ENCODE measurements at regions not wholly inside any gene's neighbourhood (a gene's known extent, or its start where the extent isn't known, plus 50 kb on each side); places are given as distances from the start of the nearest gene placed in this dataset.

DNA sequence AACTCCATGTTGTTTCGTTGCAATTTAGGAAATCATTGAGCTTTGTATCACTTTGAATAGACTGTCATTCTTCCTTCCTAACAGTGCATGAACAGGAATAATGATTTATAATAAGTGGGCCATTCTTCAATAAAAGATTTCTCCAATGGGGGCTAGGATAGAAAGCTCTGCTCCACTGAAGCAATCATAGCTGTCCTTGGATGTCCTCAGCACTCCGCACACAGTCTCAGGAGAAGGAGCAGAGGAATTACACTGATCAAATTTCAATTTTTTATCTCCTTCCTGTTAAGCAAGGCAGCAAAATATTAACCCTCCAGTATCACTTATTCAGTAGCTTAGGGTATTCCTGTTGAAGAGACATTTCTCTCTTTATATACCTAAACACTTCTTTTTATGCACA lies 532.7 kb upstream of the ST8SIA4 start:
- peak; percentile 4 for DNase-seq (ENCODE audit: extremely low spot score)
- ChIA-PET POLR2A (no interaction called here), CTCF (no interaction called here)
- TF ChIP-seq HDGF (IDR thresholded peaks at IDR 0.05; ENCODE audit: borderline replicate concordance) (no peak), LEF1 (IDR thresholded peaks at IDR 0.05; ENCODE audit: borderline replicate concordance) (no peak), L3MBTL2 (conservative IDR thresholded peaks at IDR 0.05) (no peak), SP1 (IDR thresholded peaks at IDR 0.05) (no peak), ELF4 (IDR thresholded peaks at IDR 0.05) (no peak), FOXM1 (IDR thresholded peaks at IDR 0.05; ENCODE audit: borderline replicate concordance) (no peak), FOXK2 (IDR thresholded peaks at IDR 0.05) (no peak), ZNF384 (IDR thresholded peaks at IDR 0.05) (no peak), ARNT (IDR thresholded peaks at IDR 0.05) (no peak)
- TF ChIP-seq, protein P1, sequence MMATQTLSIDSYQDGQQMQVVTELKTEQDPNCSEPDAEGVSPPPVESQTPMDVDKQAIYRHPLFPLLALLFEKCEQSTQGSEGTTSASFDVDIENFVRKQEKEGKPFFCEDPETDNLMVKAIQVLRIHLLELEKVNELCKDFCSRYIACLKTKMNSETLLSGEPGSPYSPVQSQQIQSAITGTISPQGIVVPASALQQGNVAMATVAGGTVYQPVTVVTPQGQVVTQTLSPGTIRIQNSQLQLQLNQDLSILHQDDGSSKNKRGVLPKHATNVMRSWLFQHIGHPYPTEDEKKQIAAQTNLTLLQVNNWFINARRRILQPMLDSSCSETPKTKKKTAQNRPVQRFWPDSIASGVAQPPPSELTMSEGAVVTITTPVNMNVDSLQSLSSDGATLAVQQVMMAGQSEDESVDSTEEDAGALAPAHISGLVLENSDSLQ (IDR thresholded peaks at IDR 0.05) = no peak

DNA sequence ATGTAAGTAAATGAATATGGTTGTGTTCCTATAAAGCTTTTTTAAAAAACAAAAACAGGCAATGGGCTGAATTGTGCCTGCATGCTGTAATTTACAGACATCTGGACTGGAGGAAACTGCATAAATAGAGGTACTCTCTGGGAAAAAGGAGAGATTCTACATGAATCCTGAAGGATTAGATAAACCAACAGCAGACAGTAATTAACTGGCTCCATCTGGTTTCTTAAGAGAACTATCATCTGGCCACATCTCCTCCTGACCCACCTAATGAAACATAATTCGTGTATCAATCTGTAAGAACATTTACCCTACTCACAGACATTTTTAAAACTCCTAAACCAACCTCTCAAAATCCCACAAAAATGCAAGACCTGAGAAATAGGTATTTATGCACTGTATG lies 528.1 kb upstream of the ST8SIA4 start:
- TF ChIP-seq HDGF (IDR thresholded peaks at IDR 0.05; ENCODE audit: borderline replicate concordance) (no peak), CTBP1 (IDR thresholded peaks at IDR 0.05; ENCODE audit: borderline replicate concordance) (no peak), SUZ12 (IDR thresholded peaks at IDR 0.05) (no peak), ARNT (IDR thresholded peaks at IDR 0.05) (no peak), BHLHE40 (IDR thresholded peaks at IDR 0.05; ENCODE audit: borderline replicate concordance) (no peak), ZNF384 (IDR thresholded peaks at IDR 0.05) (no peak)
- CTCF ChIA-PET = no interaction called here
- DNase-seq (ENCODE audit: extremely low spot score) = no peak

DNA sequence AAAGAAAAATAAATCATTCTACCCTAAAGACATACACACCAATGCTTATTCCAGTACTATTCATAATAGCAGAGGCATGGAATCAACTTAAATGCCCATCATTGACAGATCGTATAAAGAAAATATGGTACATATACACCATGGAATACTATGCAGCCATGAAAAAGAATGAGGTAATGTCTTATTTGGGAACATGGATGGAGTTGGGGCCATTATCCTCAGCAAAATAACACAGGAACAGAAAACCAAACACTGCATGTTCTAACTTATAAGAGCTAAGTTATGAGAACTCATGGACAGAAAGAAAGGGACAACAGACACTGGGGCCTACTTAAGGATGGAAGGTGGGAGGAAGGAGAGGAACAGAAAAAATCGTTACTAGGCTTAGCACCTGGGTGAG lies 527.5 kb upstream of the ST8SIA4 start:
- DNase-seq (ENCODE audit: extremely low spot score) = no peak
- TF ChIP-seq ZNF384 (IDR thresholded peaks at IDR 0.05) (no peak), HDGF (IDR thresholded peaks at IDR 0.05; ENCODE audit: borderline replicate concordance) (no peak), SP1 (IDR thresholded peaks at IDR 0.05) (no peak), BHLHE40 (IDR thresholded peaks at IDR 0.05; ENCODE audit: borderline replicate concordance) (no peak)
- CTCF ChIA-PET = no interaction called here
- POLR2A ChIA-PET = no interaction called here

More for the DNA sequence above, 528.1 kb upstream of the ST8SIA4 start:
- POLR2A ChIA-PET = no interaction called here

DNA sequence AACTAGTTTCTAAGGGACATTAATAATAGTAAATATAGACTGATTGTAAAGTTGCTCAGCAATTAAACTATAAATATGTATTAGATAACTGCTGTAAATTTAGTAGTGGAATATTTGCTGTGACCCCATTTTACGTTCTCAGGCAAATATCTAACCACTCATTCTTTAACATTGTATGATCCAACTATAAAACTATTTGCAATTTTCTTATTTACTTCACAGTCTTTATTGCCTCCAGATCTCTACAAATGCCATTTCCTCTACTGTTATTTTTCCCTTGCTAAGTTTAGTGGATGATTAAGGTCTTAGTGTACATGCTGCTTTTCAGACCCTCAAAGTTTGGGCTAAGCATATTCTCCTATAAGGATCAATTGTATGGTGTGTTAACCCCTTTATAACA lies 526.2 kb upstream of the ST8SIA4 start:
- DNase-seq (ENCODE audit: extremely low spot score) = no peak
- ChIA-PET POLR2A (no interaction called here), CTCF (no interaction called here)
- TF ChIP-seq NFRKB (IDR thresholded peaks at IDR 0.05) (no peak), FOXK2 (IDR thresholded peaks at IDR 0.05) (no peak), FOXA1 (IDR thresholded peaks at IDR 0.05) (no peak), CTBP1 (IDR thresholded peaks at IDR 0.05; ENCODE audit: borderline replicate concordance) (no peak), TARDBP (IDR thresholded peaks at IDR 0.05) (no peak), ZNF384 (IDR thresholded peaks at IDR 0.05) (no peak), ARNT (IDR thresholded peaks at IDR 0.05) (no peak), LEF1 (IDR thresholded peaks at IDR 0.05; ENCODE audit: borderline replicate concordance) (no peak), HDGF (IDR thresholded peaks at IDR 0.05; ENCODE audit: borderline replicate concordance) (no peak), L3MBTL2 (conservative IDR thresholded peaks at IDR 0.05) (no peak), FOXM1 (IDR thresholded peaks at IDR 0.05; ENCODE audit: borderline replicate concordance) (no peak), ELF4 (IDR thresholded peaks at IDR 0.05) (no peak), SP1 (IDR thresholded peaks at IDR 0.05) (no peak), SUZ12 (IDR thresholded peaks at IDR 0.05) (no peak), BHLHE40 (IDR thresholded peaks at IDR 0.05; ENCODE audit: borderline replicate concordance) (no peak)
- TF ChIP-seq, protein P1 (IDR thresholded peaks at IDR 0.05) = no peak

DNA sequence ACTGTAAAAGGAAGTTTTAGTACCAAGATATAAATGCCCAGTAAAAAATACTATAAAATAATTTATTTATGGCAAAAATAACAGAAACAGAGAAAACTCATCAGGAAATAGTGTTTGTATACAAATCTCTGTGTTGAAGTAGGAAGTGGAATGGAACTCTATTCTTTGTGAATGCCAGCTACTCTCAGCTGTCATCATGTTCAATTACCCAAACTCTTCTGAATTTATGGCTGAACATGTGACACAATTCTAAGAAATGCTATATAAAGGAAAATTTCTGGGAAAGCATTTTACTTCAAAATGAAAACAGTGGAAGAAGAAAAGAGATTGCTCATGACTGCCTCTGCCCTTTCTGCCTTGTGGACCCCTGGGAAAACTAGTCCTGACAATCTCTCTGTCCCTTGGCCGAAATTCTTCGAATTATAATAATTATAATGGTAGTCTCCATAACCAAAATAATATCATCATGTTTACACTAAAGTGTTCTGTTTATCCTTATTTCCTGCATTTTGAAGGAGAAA lies 522.3 kb upstream of the ST8SIA4 start:
- ChIA-PET CTCF (no interaction called here), POLR2A (no interaction called here)
- DNase-seq (ENCODE audit: extremely low spot score) = no peak
- TF ChIP-seq CTBP1 (IDR thresholded peaks at IDR 0.05; ENCODE audit: borderline replicate concordance) (no peak), L3MBTL2 (conservative IDR thresholded peaks at IDR 0.05) (no peak)

DNA sequence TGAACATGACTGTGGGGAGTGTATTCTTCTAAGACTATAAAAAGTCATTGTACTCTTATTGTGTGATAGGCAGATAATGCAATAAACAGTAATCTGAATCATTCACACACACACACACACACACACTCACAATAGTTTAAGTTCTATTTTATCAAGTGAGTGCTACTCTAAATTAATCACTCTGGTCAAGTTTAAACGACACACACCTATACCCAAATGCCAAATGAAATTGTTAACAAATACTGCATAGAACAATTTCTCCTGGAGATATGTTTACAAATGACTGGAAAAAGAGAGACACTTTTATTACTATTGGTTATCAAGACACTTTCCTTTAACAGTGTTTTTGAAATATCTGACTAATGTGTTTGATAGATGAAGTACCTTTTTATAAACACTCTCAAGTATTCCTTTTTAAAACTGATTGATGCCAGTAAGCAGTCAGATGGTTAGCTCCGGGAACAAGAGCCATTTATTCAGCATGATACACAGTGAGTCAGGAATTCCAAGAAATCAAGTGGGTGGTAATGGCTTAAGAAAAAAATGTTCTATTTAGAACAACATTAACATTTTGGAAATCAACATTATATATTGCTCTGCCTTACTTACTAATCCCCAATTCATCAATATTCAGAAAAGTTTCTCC lies 521.6 kb upstream of the ST8SIA4 start:
- POLR2A ChIA-PET = no interaction called here
- no peak for DNase-seq (ENCODE audit: extremely low spot score)
- CTCF ChIA-PET = no interaction called here
- TF ChIP-seq FOXM1 (IDR thresholded peaks at IDR 0.05; ENCODE audit: borderline replicate concordance) (no peak), CTBP1 (IDR thresholded peaks at IDR 0.05; ENCODE audit: borderline replicate concordance) (no peak), NFRKB (IDR thresholded peaks at IDR 0.05) (no peak), FOXA1 (IDR thresholded peaks at IDR 0.05) (no peak), BHLHE40 (IDR thresholded peaks at IDR 0.05; ENCODE audit: borderline replicate concordance) (no peak), ELF4 (IDR thresholded peaks at IDR 0.05) (no peak), HDGF (IDR thresholded peaks at IDR 0.05; ENCODE audit: borderline replicate concordance) (no peak), TARDBP (IDR thresholded peaks at IDR 0.05) (no peak), SUZ12 (IDR thresholded peaks at IDR 0.05) (no peak), SP1 (IDR thresholded peaks at IDR 0.05) (no peak), ZNF384 (IDR thresholded peaks at IDR 0.05) (no peak), ARNT (IDR thresholded peaks at IDR 0.05) (no peak), L3MBTL2 (conservative IDR thresholded peaks at IDR 0.05) (no peak), FOXK2 (IDR thresholded peaks at IDR 0.05) (no peak), LEF1 (IDR thresholded peaks at IDR 0.05; ENCODE audit: borderline replicate concordance) (no peak)
- TF ChIP-seq, protein P1 (IDR thresholded peaks at IDR 0.05) = no peak

Data from HEK293T (cell line).